ENCODE measurements at regions not wholly inside any gene's neighbourhood (a gene's known extent, or its start where the extent isn't known, plus 50 kb on each side); places are given as distances from the start of the nearest gene placed in this dataset.

DNA sequence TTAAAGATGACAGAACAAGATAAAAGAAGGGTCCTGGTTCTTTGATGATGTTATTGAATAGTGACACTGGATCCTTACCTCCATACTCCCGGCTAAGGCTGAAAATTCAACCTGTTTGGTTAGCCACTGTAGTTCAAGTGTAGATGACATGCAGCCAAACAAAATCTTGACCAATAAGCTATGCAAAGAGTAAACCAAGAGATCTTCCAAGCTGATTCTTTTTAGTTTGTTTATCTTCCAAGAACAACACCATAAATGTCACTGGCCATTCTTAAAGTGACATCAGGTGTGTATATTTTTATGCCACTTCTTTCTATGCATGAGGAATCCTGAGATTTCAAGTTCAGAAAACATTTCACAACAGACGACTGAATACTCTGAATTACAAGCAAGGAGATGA is 141.5 kb upstream of the FST start:
- Histone ChIP-seq H3K79me2 (ENCODE audit: low read length) (no peaks in the 10 kb centered on the region), H2AFZ (ENCODE audit: low read length) (no peak overlapping the region), H3K27ac (ENCODE audit: low read length) (no peak overlapping the region), H3K9ac (ENCODE audit: low read length) (no peak overlapping the region), H3K27me3 (ENCODE audit: low read length) (no peaks in the 10 kb centered on the region), H3K4me3 (ENCODE audit: low read length) (no peak overlapping the region), H3K4me2 (ENCODE audit: low read depth, low read length, poor library complexity, severe bottlenecking) (no peak overlapping the region), H3K9me3 (ENCODE audit: low read length) (no peaks in the 10 kb centered on the region), H3K9me2 (replicated peaks; ENCODE audit: insufficient read depth, low read length) (0 out of 2 replicates have a peak, but pooled peaks cover 2% of the 10 kb centered on the region), H3K36me3 (ENCODE audit: insufficient read depth, low read length) (no peaks in the 10 kb centered on the region), H3K4me1 (ENCODE audit: low read length) (no peaks in the 10 kb centered on the region), H4K20me1 (ENCODE audit: insufficient read depth, low read depth, low read length) (no peaks in the 10 kb centered on the region)
- no peak for DNase-seq

- no peak overlapping the region for H3K9ac ChIP-seq (ENCODE audit: low read length)
Measured at GRCh38 chr5:53339962-53340540, 140.4 kb upstream of the FST start.

GRCh38 chr5:53340956-53341750 is 139.3 kb upstream of the FST start:
- no peak overlapping the region for H3K4me3 ChIP-seq (ENCODE audit: low read length)

More at GRCh38 chr5:53339962-53340540, 140.4 kb upstream of the FST start:
- DNase-seq, result no peak
- Histone ChIP-seq H4K20me1 (ENCODE audit: insufficient read depth, low read depth, low read length) (no peaks in the 10 kb centered on the region), H2AFZ (ENCODE audit: low read length) (no peak overlapping the region), H3K36me3 (ENCODE audit: insufficient read depth, low read length) (no peaks in the 10 kb centered on the region), H3K4me2 (ENCODE audit: low read depth, low read length, poor library complexity, severe bottlenecking) (no peak overlapping the region), H3K79me2 (ENCODE audit: low read length) (no peaks in the 10 kb centered on the region), H3K27ac (ENCODE audit: low read length) (no peak overlapping the region), H3K9me3 (ENCODE audit: low read length) (no peaks in the 10 kb centered on the region), H3K4me1 (ENCODE audit: low read length) (no peaks in the 10 kb centered on the region), H3K27me3 (ENCODE audit: low read length) (no peaks in the 10 kb centered on the region), H3K4me3 (ENCODE audit: low read length) (no peak overlapping the region), H3K9me2 (replicated peaks; ENCODE audit: insufficient read depth, low read length) (0 out of 2 replicates have a peak, but pooled peaks cover 2% of the 10 kb centered on the region)

DNA sequence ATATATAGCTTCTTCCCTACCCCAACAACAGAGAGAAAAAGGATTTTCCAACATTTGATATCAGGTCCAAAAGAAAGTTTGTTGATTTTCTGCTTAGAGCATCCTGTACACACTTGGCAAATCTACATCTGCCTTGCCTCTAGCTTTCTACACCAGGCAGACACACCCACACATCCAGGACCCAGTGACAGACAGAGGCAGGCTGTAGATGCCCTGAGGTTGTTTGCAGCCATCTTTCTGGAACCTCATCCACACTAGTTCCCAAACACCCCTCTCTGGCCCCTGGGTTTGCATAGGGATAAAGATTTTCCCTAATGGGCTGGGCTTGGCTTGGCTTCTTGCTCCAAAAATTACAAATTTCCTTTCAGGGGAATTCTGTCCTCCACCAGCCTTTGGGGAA is 138.2 kb upstream of the FST start:
- Histone ChIP-seq H3K27me3 (ENCODE audit: low read length) (no peaks in the 10 kb centered on the region), H3K4me1 (ENCODE audit: low read length) (no peaks in the 10 kb centered on the region), H3K9me2 (replicated peaks; ENCODE audit: insufficient read depth, low read length) (0 out of 2 replicates have a peak, but pooled peaks cover 2% of the 10 kb centered on the region), H2AFZ (ENCODE audit: low read length) (no peak overlapping the region), H3K4me3 (ENCODE audit: low read length) (no peak overlapping the region), H3K9ac (ENCODE audit: low read length) (no peak overlapping the region), H4K20me1 (ENCODE audit: insufficient read depth, low read depth, low read length) (no peaks in the 10 kb centered on the region), H3K9me3 (ENCODE audit: low read length) (no peaks in the 10 kb centered on the region), H3K36me3 (ENCODE audit: insufficient read depth, low read length) (no peaks in the 10 kb centered on the region), H3K4me2 (ENCODE audit: low read depth, low read length, poor library complexity, severe bottlenecking) (no peak overlapping the region), H3K27ac (ENCODE audit: low read length) (no peak overlapping the region), H3K79me2 (ENCODE audit: low read length) (no peaks in the 10 kb centered on the region)
- no peak for DNase-seq

More at GRCh38 chr5:53340956-53341750, 139.3 kb upstream of the FST start:
- H3K9me2 ChIP-seq (replicated peaks; ENCODE audit: insufficient read depth, low read length), result 0 out of 2 replicates have a peak, but pooled peaks cover 2% of the 10 kb centered on the region
- no peak overlapping the region for H3K27ac ChIP-seq (ENCODE audit: low read length)
- H3K27me3 ChIP-seq (ENCODE audit: low read length), result no peaks in the 10 kb centered on the region
- H3K36me3 ChIP-seq (ENCODE audit: insufficient read depth, low read length), result no peaks in the 10 kb centered on the region
- H3K4me2 ChIP-seq (ENCODE audit: low read depth, low read length, poor library complexity, severe bottlenecking), result no peak overlapping the region
- no peak for DNase-seq
- H3K9me3 ChIP-seq (ENCODE audit: low read length), result no peaks in the 10 kb centered on the region
- H3K79me2 ChIP-seq (ENCODE audit: low read length), result no peaks in the 10 kb centered on the region
- H3K4me1 ChIP-seq (ENCODE audit: low read length), result no peaks in the 10 kb centered on the region
- H3K9ac ChIP-seq (ENCODE audit: low read length), result no peak overlapping the region
- no peak overlapping the region for H2AFZ ChIP-seq (ENCODE audit: low read length)
- H4K20me1 ChIP-seq (ENCODE audit: insufficient read depth, low read depth, low read length), result no peaks in the 10 kb centered on the region

DNA sequence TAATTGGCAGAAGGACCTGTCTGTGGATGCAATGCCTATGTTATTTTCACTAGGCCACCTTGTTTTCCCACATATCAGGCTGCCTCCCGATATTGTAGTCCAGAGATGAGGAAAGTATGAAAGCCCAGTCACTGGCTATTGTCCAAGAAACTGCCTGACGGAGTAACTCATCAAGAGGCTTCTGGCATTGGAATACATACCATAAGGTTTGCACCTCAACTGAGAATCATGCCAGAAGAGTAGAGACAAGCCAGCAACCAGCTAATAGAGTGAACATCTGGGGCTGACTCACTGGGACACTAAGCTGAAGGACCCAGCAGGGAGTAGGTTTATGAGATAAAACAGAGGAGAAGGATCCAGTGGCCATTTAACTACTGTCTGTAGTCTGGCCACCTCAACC is 137.2 kb upstream of the FST start:
- no peaks in the 10 kb centered on the region for H3K27me3 ChIP-seq (ENCODE audit: low read length)
- no peak overlapping the region for H3K4me2 ChIP-seq (ENCODE audit: low read depth, low read length, poor library complexity, severe bottlenecking)
- H3K36me3 ChIP-seq (ENCODE audit: insufficient read depth, low read length), result no peaks in the 10 kb centered on the region
- H3K79me2 ChIP-seq (ENCODE audit: low read length), result no peaks in the 10 kb centered on the region
- 0 out of 2 replicates have a peak, but pooled peaks cover 2% of the 10 kb centered on the region for H3K9me2 ChIP-seq (replicated peaks; ENCODE audit: insufficient read depth, low read length)
- H4K20me1 ChIP-seq (ENCODE audit: insufficient read depth, low read depth, low read length), result no peaks in the 10 kb centered on the region
- no peak overlapping the region for H3K4me3 ChIP-seq (ENCODE audit: low read length)
- no peak overlapping the region for H3K9ac ChIP-seq (ENCODE audit: low read length)
- H3K27ac ChIP-seq (ENCODE audit: low read length), result no peak overlapping the region
- no peak overlapping the region for H2AFZ ChIP-seq (ENCODE audit: low read length)
- H3K4me1 ChIP-seq (ENCODE audit: low read length), result no peaks in the 10 kb centered on the region
- no peak for DNase-seq
- no peaks in the 10 kb centered on the region for H3K9me3 ChIP-seq (ENCODE audit: low read length)

GRCh38 chr5:53350368-53350767 is 130.1 kb upstream of the FST start:
- Histone ChIP-seq H3K27me3 (ENCODE audit: low read length) (no peaks in the 10 kb centered on the region), H4K20me1 (ENCODE audit: insufficient read depth, low read depth, low read length) (no peaks in the 10 kb centered on the region), H2AFZ (ENCODE audit: low read length) (no peak overlapping the region), H3K9me2 (replicated peaks; ENCODE audit: insufficient read depth, low read length) (no peaks in the 10 kb centered on the region), H3K4me3 (ENCODE audit: low read length) (no peak overlapping the region), H3K79me2 (ENCODE audit: low read length) (no peaks in the 10 kb centered on the region), H3K36me3 (ENCODE audit: insufficient read depth, low read length) (no peaks in the 10 kb centered on the region), H3K4me2 (ENCODE audit: low read depth, low read length, poor library complexity, severe bottlenecking) (no peak overlapping the region), H3K9ac (ENCODE audit: low read length) (no peak overlapping the region), H3K4me1 (ENCODE audit: low read length) (no peaks in the 10 kb centered on the region), H3K27ac (ENCODE audit: low read length) (no peak overlapping the region), H3K9me3 (ENCODE audit: low read length) (no peaks in the 10 kb centered on the region)
- no peak for DNase-seq

DNA sequence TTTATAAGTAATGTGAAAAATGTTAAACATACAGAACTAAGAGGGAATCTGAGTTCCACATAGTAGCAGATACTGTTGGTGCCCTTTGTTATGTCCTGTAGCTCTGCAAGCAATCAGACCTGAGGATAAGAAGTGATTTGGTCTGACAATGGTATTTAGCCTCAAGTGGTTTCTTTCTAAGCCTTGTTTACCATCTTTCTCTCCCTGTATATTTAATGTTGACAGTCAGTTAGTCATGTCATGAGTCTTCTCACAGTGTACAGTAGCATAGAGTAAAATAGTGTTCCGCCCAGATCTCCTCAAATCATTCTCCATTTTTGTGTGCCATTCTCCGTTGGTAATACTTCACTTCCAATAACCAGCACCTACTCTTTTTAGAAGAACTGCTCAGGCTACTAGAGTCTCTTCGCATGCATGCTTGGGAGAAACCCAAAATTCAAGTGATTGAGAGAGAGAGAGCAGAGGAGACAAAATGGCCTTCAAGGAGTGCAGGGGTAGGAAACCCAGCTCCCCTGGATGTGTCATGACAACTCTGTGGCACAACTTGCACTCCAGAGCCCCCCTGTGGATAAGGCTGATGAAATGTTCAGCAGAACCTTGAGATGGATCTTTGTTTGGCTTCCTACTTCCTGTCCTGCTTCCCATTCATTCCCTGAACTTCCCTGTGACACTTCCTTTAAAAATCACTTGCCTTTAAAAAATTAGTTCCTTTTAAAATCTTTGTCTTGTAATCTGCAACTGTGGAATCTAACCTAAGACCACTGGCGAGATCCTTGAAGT is 129.2 kb upstream of the FST start:
- H3K9ac ChIP-seq (ENCODE audit: low read length), result no peak overlapping the region
- H3K4me3 ChIP-seq (ENCODE audit: low read length), result no peak overlapping the region
- no peak overlapping the region for H2AFZ ChIP-seq (ENCODE audit: low read length)
- H3K27me3 ChIP-seq (ENCODE audit: low read length), result no peaks in the 10 kb centered on the region
- H4K20me1 ChIP-seq (ENCODE audit: insufficient read depth, low read depth, low read length), result no peaks in the 10 kb centered on the region
- H3K9me3 ChIP-seq (ENCODE audit: low read length), result no peaks in the 10 kb centered on the region
- H3K79me2 ChIP-seq (ENCODE audit: low read length), result no peaks in the 10 kb centered on the region
- H3K27ac ChIP-seq (ENCODE audit: low read length), result no peak overlapping the region
- H3K4me2 ChIP-seq (ENCODE audit: low read depth, low read length, poor library complexity, severe bottlenecking), result no peak overlapping the region
- H3K36me3 ChIP-seq (ENCODE audit: insufficient read depth, low read length), result no peaks in the 10 kb centered on the region
- H3K4me1 ChIP-seq (ENCODE audit: low read length), result no peaks in the 10 kb centered on the region
- no peak for DNase-seq
- no peaks in the 10 kb centered on the region for H3K9me2 ChIP-seq (replicated peaks; ENCODE audit: insufficient read depth, low read length)

DNA sequence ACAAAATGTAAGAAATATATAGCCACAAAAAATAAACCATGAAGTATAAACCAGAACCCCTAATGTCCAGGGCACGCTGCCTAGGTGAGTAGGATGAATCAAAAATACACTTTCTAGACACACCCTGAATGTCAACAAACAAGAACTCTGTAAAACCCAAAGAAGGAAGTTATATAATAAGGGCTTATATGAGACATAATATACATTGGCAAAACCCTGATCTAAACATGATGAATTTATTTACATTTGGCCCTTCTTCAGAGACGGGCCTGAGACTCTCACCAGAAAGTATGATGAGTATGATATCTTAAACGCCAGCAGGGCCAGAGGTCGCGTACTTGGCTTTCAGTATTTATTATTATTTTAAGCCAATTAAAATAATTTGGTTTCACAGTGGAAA is 125.1 kb upstream of the FST start:
- no peaks in the 10 kb centered on the region for H3K9me2 ChIP-seq (replicated peaks; ENCODE audit: insufficient read depth, low read length)
- H4K20me1 ChIP-seq (ENCODE audit: insufficient read depth, low read depth, low read length), result no peaks in the 10 kb centered on the region
- no peaks in the 10 kb centered on the region for H3K4me1 ChIP-seq (ENCODE audit: low read length)
- H3K9ac ChIP-seq (ENCODE audit: low read length), result no peak overlapping the region
- H3K79me2 ChIP-seq (ENCODE audit: low read length), result no peaks in the 10 kb centered on the region
- no peak for DNase-seq
- H3K9me3 ChIP-seq (ENCODE audit: low read length), result no peaks in the 10 kb centered on the region
- H3K27ac ChIP-seq (ENCODE audit: low read length), result no peak overlapping the region
- H3K4me2 ChIP-seq (ENCODE audit: low read depth, low read length, poor library complexity, severe bottlenecking), result no peak overlapping the region
- H2AFZ ChIP-seq (ENCODE audit: low read length), result no peak overlapping the region
- H3K4me3 ChIP-seq (ENCODE audit: low read length), result no peak overlapping the region
- no peaks in the 10 kb centered on the region for H3K27me3 ChIP-seq (ENCODE audit: low read length)
- no peaks in the 10 kb centered on the region for H3K36me3 ChIP-seq (ENCODE audit: insufficient read depth, low read length)

Data from Karpas-422 (cell line).